Mesendoderm (in vitro differentiated cells): ENCODE measurements at regions not wholly inside any gene's neighbourhood (a gene's known extent, or its start where the extent isn't known, plus 50 kb on each side); places are given as distances from the start of the nearest gene placed in this dataset.

Source experiments
- DNase-seq: peaks from one replicate; pipeline ENCODE4 v3.0.0; 2013
- H2AK5ac ChIP-seq: 2 replicates; pipeline ENCODE4 v1.6.1; 2013; ENCODE audit warnings: low read length, inconsistent platforms
- H2BK120ac ChIP-seq: 2 replicates; pipeline ENCODE4 v1.6.1; 2013; ENCODE audit warnings: low read depth, mild to moderate bottlenecking, low read length, moderate library complexity, mixed read lengths
- H2BK15ac ChIP-seq: replicated peaks from 2 replicates; pipeline ENCODE4 v1.6.1; 2013; ENCODE audit warnings: low read depth, mild to moderate bottlenecking, moderate library complexity
- H2BK5ac ChIP-seq: 2 replicates; pipeline ENCODE4 v1.6.1; 2013; ENCODE audit warnings: low read length, inconsistent platforms
- H3K18ac ChIP-seq: 2 replicates; pipeline ENCODE4 v1.6.1; 2013; ENCODE audit warnings: mild to moderate bottlenecking, low read length, mixed read lengths
- H3K23ac ChIP-seq: one replicate; pipeline ENCODE4 v1.6.1; 2013; ENCODE audit warnings: low read length
- H3K27ac ChIP-seq: 2 replicates; pipeline ENCODE4 v1.5.1; 2013; ENCODE audit warnings: low read depth, mild to moderate bottlenecking, inconsistent platforms, low read length, moderate library complexity
- H3K27me3 ChIP-seq: 2 replicates; pipeline ENCODE4 v1.6.1; 2013; ENCODE audit warnings: low read length, control low read depth, mild to moderate bottlenecking, inconsistent platforms; ENCODE audit not compliant: insufficient read depth, poor library complexity
- H3K36me3 ChIP-seq: 2 replicates; pipeline ENCODE4 v1.6.1; 2013; ENCODE audit warnings: low read length, inconsistent platforms; ENCODE audit not compliant: control insufficient read depth, insufficient read depth
- H3K4ac ChIP-seq: one replicate; pipeline ENCODE4 v1.6.1; 2013; ENCODE audit warnings: low read depth, mild to moderate bottlenecking, low read length, moderate library complexity
- H3K4me1 ChIP-seq: 2 replicates; pipeline ENCODE4 v1.6.1; 2013; ENCODE audit warnings: low read depth, low read length, inconsistent platforms; ENCODE audit not compliant: control insufficient read depth
- H3K4me2 ChIP-seq: 2 replicates; pipeline ENCODE4 v1.6.1; 2013; ENCODE audit warnings: low read length
- H3K4me3 ChIP-seq: 2 replicates; pipeline ENCODE4 v1.5.1; 2013; ENCODE audit warnings: mild to moderate bottlenecking, low read length
- H3K56ac ChIP-seq: one replicate; pipeline ENCODE4 v1.6.1; 2013; ENCODE audit warnings: low read length
- H3K79me1 ChIP-seq: 2 replicates; pipeline ENCODE4 v1.6.1; 2013; ENCODE audit warnings: low read length, inconsistent platforms
- H3K79me2 ChIP-seq: 2 replicates; pipeline ENCODE4 v1.6.1; 2013; ENCODE audit warnings: mild to moderate bottlenecking, low read length; ENCODE audit not compliant: control insufficient read depth, insufficient read depth
- H3K9ac ChIP-seq: 2 replicates; pipeline ENCODE4 v1.6.1; 2013; ENCODE audit warnings: low read length, inconsistent platforms
- H4K5ac ChIP-seq: one replicate; pipeline ENCODE4 v1.6.1; 2013; ENCODE audit warnings: low read length
- H4K8ac ChIP-seq: one replicate; pipeline ENCODE4 v1.6.1; 2013; ENCODE audit warnings: low read depth, mild to moderate bottlenecking, control low read depth, low read length, moderate library complexity
- WGBS: extraction: QIAGEN DNeasy Blood & Tissue Kit; methylation state at CpG from one replicate; pipeline ENCODE4 v1.1.7; 2013; ENCODE audit warnings: low lambda C conversion rate, missing lambda C conversion rate; ENCODE audit not compliant: insufficient coverage; ENCODE audit errors: extremely low coverage; 5-methylcytosine and 5-hydroxymethylcytosine counted together

GRCh38 chr14:22452330-22452729 is 136.7 kb downstream of the DAD1 start:
- no peak overlapping the region for H4K5ac ChIP-seq
- no peak overlapping the region for H3K9ac ChIP-seq
- H2BK5ac ChIP-seq = no peak overlapping the region
- H3K27me3 ChIP-seq = no peaks in the 10 kb centered on the region
- no peak overlapping the region for H3K23ac ChIP-seq
- H4K8ac ChIP-seq = no peak overlapping the region
- no peak overlapping the region for H3K4me3 ChIP-seq
- no peak overlapping the region for H3K4ac ChIP-seq
- no peak overlapping the region for H2BK120ac ChIP-seq
- no peak overlapping the region for H3K18ac ChIP-seq
- no peak overlapping the region for H3K27ac ChIP-seq
- no peak overlapping the region for H2AK5ac ChIP-seq
- no peak overlapping the region for H2BK15ac ChIP-seq
- no peak for DNase-seq
- H3K4me2 ChIP-seq = no peak overlapping the region
- H3K79me2 ChIP-seq = no peaks in the 10 kb centered on the region
- no CpG with 5 or more reads among the region's 4 CpGs for WGBS
- no peaks in the 10 kb centered on the region for H3K4me1 ChIP-seq
- no peak overlapping the region for H3K56ac ChIP-seq
- no peaks in the 10 kb centered on the region for H3K79me1 ChIP-seq
- H3K36me3 ChIP-seq = no peaks in the 10 kb centered on the region

- no peaks in the 10 kb centered on the region for H3K27me3 ChIP-seq
- no peak overlapping the region for H3K27ac ChIP-seq
- no CpG with 5 or more reads among the region's 7 CpGs for WGBS
- no peak overlapping the region for H3K23ac ChIP-seq
- H3K56ac ChIP-seq = no peak overlapping the region
- no peak overlapping the region for H3K4me3 ChIP-seq
- DNase-seq = no peak
- H3K9ac ChIP-seq = no peak overlapping the region
- no peak overlapping the region for H2BK5ac ChIP-seq
- H3K79me1 ChIP-seq = no peaks in the 10 kb centered on the region
- no peak overlapping the region for H2AK5ac ChIP-seq
- no peak overlapping the region for H4K8ac ChIP-seq
- no peak overlapping the region for H2BK120ac ChIP-seq
- H3K36me3 ChIP-seq = no peaks in the 10 kb centered on the region
- H3K79me2 ChIP-seq = no peaks in the 10 kb centered on the region
- no peak overlapping the region for H3K4ac ChIP-seq
- no peak overlapping the region for H2BK15ac ChIP-seq
- H3K18ac ChIP-seq = no peak overlapping the region
- H3K4me1 ChIP-seq = no peaks in the 10 kb centered on the region
- H4K5ac ChIP-seq = no peak overlapping the region
- H3K4me2 ChIP-seq = no peak overlapping the region
These were observed 138.8 kb downstream of the DAD1 start for GRCh38 chr14:22450266-22450665.

GRCh38 chr14:22449600-22449905 is 139.5 kb downstream of the DAD1 start:
- no peak overlapping the region for H3K23ac ChIP-seq
- H3K4me3 ChIP-seq = no peak overlapping the region
- no peaks in the 10 kb centered on the region for H3K79me1 ChIP-seq
- H3K4ac ChIP-seq = no peak overlapping the region
- H3K4me1 ChIP-seq = no peaks in the 10 kb centered on the region
- no peak overlapping the region for H4K5ac ChIP-seq
- H3K27ac ChIP-seq = no peak overlapping the region
- H3K9ac ChIP-seq = no peak overlapping the region
- no peak for DNase-seq
- WGBS = no CpG with 5 or more reads among the region's 2 CpGs
- H2BK5ac ChIP-seq = no peak overlapping the region
- H3K4me2 ChIP-seq = no peak overlapping the region
- no peak overlapping the region for H2BK15ac ChIP-seq
- H2AK5ac ChIP-seq = no peak overlapping the region
- no peak overlapping the region for H3K56ac ChIP-seq
- H3K18ac ChIP-seq = no peak overlapping the region
- no peak overlapping the region for H2BK120ac ChIP-seq
- H3K36me3 ChIP-seq = no peaks in the 10 kb centered on the region
- H3K79me2 ChIP-seq = no peaks in the 10 kb centered on the region
- no peak overlapping the region for H4K8ac ChIP-seq
- H3K27me3 ChIP-seq = no peaks in the 10 kb centered on the region

- H3K4me1 ChIP-seq = no peaks in the 10 kb centered on the region
These were observed 140.0 kb downstream of the DAD1 start for GRCh38 chr14:22448905-22449599.

GRCh38 chr14:22448035-22448904 is 140.8 kb downstream of the DAD1 start:
- Histone ChIP-seq H4K8ac (no peak overlapping the region), H3K18ac (no peak overlapping the region), H3K27me3 (no peaks in the 10 kb centered on the region), H3K56ac (no peak overlapping the region), H3K4ac (no peak overlapping the region), H3K4me2 (no peak overlapping the region), H3K36me3 (no peaks in the 10 kb centered on the region), H2BK5ac (no peak overlapping the region), H3K9ac (no peak overlapping the region), H4K5ac (no peak overlapping the region), H3K4me1 (no peaks in the 10 kb centered on the region), H3K27ac (no peak overlapping the region), H3K4me3 (no peak overlapping the region), H3K79me2 (no peaks in the 10 kb centered on the region), H2BK120ac (no peak overlapping the region), H3K23ac (no peak overlapping the region), H2BK15ac (no peak overlapping the region), H3K79me1 (no peaks in the 10 kb centered on the region), H2AK5ac (no peak overlapping the region)
- no peak for DNase-seq
- WGBS = no CpG with 5 or more reads among the region's 10 CpGs

More at GRCh38 chr14:22448905-22449599, 140.0 kb downstream of the DAD1 start:
- H4K8ac ChIP-seq = no peak overlapping the region
- H3K27me3 ChIP-seq = no peaks in the 10 kb centered on the region
- H3K79me1 ChIP-seq = no peaks in the 10 kb centered on the region
- no peak overlapping the region for H3K27ac ChIP-seq
- H2BK5ac ChIP-seq = no peak overlapping the region
- no peak overlapping the region for H3K56ac ChIP-seq
- WGBS = no CpG with 5 or more reads among the region's 4 CpGs
- no peak overlapping the region for H3K9ac ChIP-seq
- no peaks in the 10 kb centered on the region for H3K79me2 ChIP-seq
- H3K36me3 ChIP-seq = no peaks in the 10 kb centered on the region
- H3K4me3 ChIP-seq = no peak overlapping the region
- no peak overlapping the region for H4K5ac ChIP-seq
- H2BK120ac ChIP-seq = no peak overlapping the region
- H3K23ac ChIP-seq = no peak overlapping the region
- H3K4ac ChIP-seq = no peak overlapping the region
- no peak overlapping the region for H2BK15ac ChIP-seq
- H2AK5ac ChIP-seq = no peak overlapping the region
- DNase-seq = no peak
- no peak overlapping the region for H3K4me2 ChIP-seq
- H3K18ac ChIP-seq = no peak overlapping the region
